GM19238 (cell line): ENCODE measurements at regions not wholly inside any gene's neighbourhood (a gene's known extent, or its start where the extent isn't known, plus 50 kb on each side); places are given as distances from the start of the nearest gene placed in this dataset.
"Not testable (repeated sequence)": the region's sequence is repeated elsewhere in the genome, so short reads cannot be mapped to it uniquely, and the experiment has no call there.

Experiments
- DNase-seq: peaks from one replicate; pipeline ENCODE4 v3.0.0; 2011; ENCODE audit warnings: low spot score; ENCODE audit not compliant: insufficient read length

- DNase-seq, result no peak
These were observed 721.0 kb downstream of the PLCL1 start for GRCh38 chr2:198525211-198525969.

- no peak for DNase-seq
These were observed 719.3 kb downstream of the PLCL1 start for GRCh38 chr2:198523710-198524109.

- no peak for DNase-seq
These were observed 714.5 kb downstream of the PLCL1 start for GRCh38 chr2:198518935-198519334.

- no peak for DNase-seq
These were observed 713.6 kb downstream of the PLCL1 start for GRCh38 chr2:198517976-198518375.

- not testable (repeated sequence) for DNase-seq
These were observed 704.2 kb downstream of the PLCL1 start for GRCh38 chr2:198508610-198509009.

- no peak for DNase-seq
These were observed 695.1 kb downstream of the PLCL1 start for GRCh38 chr2:198499539-198499938.

- no peak for DNase-seq
These were observed 694.1 kb downstream of the PLCL1 start for GRCh38 chr2:198498516-198498915.

- DNase-seq, result no peak
These were observed 693.7 kb downstream of the PLCL1 start for GRCh38 chr2:198498048-198498447.

- DNase-seq, result no peak
These were observed 690.5 kb downstream of the PLCL1 start for GRCh38 chr2:198494931-198495330.

GRCh38 chr2:198490748-198491147 lies 686.4 kb downstream of the PLCL1 start:
- DNase-seq, result no peak

- no peak for DNase-seq
These were observed 684.6 kb downstream of the PLCL1 start for GRCh38 chr2:198488964-198489363.

GRCh38 chr2:198483051-198483450 lies 678.7 kb downstream of the PLCL1 start:
- no peak for DNase-seq

- DNase-seq, result no peak
These were observed 674.7 kb downstream of the PLCL1 start for GRCh38 chr2:198479065-198479464.

- DNase-seq, result no peak
These were observed 674.0 kb downstream of the PLCL1 start for GRCh38 chr2:198478361-198478760.

GRCh38 chr2:198476007-198476406 lies 671.6 kb downstream of the PLCL1 start:
- DNase-seq, result no peak

GRCh38 chr2:198471291-198471690 lies 666.9 kb downstream of the PLCL1 start:
- no peak for DNase-seq

- DNase-seq, result no peak
These were observed 663.7 kb downstream of the PLCL1 start for GRCh38 chr2:198468136-198468535.

- DNase-seq, result no peak
These were observed 661.6 kb downstream of the PLCL1 start for GRCh38 chr2:198465970-198466369.

- DNase-seq, result no peak
These were observed 652.0 kb downstream of the PLCL1 start for GRCh38 chr2:198456418-198456817.

- no peak for DNase-seq
These were observed 649.5 kb downstream of the PLCL1 start for GRCh38 chr2:198453866-198454265.

GRCh38 chr2:198452327-198452726 lies 647.9 kb downstream of the PLCL1 start:
- no peak for DNase-seq

- DNase-seq, result no peak
These were observed 644.4 kb downstream of the PLCL1 start for GRCh38 chr2:198448789-198449188.

- no peak for DNase-seq
These were observed 640.5 kb downstream of the PLCL1 start for GRCh38 chr2:198444800-198445287.
